GM18870 (cell line): ENCODE measurements at regions not wholly inside any gene's neighbourhood (a gene's known extent, or its start where the extent isn't known, plus 50 kb on each side); places are given as distances from the start of the nearest gene placed in this dataset.

Source experiments
- ATAC-seq: cut with Tn5 transposase; IDR thresholded peaks from one replicate; pipeline ENCODE4 v1.9.1; 2021; ENCODE audit warnings: moderate library complexity; ENCODE audit not compliant: unreplicated experiment

DNA sequence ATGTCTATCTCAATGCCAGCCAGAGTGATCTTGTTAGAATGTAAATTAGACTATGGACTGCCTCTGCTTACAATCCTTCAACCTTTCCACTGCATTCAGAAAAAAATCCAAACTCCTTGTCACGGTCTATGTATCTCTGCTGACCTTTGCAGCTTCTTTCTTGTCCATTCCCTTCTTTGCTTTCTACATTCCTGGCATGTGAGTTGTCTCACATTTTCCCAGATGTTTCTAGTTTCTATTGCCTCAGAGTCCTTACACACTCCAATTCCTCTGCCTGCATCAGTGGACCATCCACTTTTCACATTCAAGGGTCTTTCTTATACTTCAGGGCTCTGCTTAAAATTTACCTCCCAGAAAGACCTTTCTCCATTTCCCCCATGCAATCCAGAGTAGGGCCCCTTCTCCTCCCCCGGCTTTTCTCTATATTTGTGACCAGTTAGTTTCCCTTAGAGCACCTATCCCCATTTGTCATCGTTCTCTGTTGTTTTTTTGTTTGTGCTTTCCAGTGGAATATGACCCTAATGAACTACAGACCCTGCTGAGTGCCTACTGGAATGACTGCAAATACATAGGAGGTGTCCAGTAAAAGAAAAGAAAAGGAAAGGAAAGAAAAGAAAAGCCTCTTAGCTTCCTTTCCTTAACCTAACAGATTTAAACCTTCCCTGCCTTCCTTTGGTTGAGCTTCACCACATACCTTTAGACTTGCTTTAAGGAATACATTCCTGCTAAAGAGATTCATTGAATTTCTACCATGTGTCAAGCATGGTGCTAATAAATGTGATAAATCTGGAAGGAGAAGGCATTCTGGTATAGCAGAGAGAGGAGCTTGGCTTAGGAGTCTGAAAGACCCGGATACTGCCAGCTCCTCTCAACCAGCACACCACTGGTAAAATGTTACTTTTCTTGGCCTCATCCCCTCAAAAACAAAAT lies 102.0 kb downstream of the DIRAS3 start:
- ATAC-seq = no peak

DNA sequence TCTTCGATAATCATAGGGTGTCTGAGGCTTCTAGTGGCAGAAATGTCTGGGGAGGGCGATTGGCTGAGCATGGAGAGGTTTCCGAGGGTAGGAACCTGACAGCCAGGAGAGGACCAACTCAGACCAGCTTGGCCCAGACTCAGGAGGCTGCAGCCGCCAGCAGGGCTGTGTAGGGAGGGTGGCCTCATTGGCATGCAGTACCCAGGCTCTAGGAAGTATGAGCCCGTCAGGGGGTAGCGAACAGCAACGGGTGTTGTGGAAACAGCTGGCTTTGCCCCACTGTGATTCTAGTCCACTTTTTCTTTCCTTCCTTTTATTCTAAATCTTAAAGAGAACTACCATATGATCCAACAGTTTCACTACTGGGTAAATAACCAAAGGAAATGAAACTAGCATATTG lies 103.3 kb downstream of the DIRAS3 start:
- ATAC-seq = no peak

DNA sequence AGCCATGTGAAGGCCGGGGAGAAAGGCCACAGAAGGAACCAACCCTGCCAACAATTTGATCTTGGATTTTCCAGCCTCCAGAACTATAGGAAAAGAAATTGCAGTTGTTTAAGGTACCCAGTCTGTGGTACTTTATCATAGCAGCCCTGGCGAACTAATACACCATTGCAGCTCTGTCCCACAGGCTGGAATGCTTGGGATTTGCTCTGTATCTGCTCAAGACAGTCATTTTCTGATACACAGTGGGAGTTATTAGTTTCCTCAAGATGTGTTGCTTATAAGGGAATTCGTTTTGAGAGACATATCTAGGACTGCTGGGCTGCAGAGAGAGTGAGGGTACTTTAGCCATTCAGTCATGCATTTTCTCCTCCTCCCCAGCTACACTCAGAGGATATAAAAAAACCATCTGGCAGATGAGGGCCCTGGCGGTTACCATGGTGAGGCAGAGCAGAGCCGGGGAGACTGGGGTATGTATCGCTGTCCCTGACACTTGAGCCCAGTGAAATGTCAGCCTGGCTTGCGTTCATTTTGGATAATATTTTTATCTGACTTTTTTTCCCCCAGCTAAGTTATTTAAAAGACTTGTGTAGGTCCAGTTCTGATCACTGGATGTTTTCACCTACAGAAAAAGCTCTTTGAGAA lies 104.6 kb downstream of the DIRAS3 start:
- ATAC-seq = no peak

GRCh38 chr1:67942274-67942673 lies 108.2 kb downstream of the DIRAS3 start:
- ATAC-seq = no peak

- ATAC-seq = no peak
These were observed 108.5 kb upstream of the GNG12 start for GRCh38 chr1:67941746-67942145.

DNA sequence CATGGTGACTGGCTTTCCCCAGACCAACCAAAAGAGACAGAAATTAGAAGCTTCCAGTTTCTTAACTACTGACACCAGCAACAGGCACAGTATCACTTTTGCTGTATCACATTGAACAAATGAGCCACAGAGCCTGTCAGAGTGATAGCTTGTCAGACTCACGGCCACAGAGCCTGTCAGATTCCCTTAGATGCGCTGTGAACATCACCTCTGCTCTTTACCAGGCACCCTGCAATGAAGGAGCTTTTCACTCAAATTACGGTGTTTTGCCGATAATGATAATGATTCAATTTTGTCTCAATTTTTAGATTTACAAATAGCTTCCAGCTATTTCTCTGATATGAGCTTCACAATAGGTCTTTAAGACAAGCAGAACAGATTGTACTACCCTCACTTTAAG lies 107.9 kb upstream of the GNG12 start:
- no peak for ATAC-seq

- ATAC-seq = no peak
These were observed 106.7 kb upstream of the GNG12 start for GRCh38 chr1:67939942-67940341.

DNA sequence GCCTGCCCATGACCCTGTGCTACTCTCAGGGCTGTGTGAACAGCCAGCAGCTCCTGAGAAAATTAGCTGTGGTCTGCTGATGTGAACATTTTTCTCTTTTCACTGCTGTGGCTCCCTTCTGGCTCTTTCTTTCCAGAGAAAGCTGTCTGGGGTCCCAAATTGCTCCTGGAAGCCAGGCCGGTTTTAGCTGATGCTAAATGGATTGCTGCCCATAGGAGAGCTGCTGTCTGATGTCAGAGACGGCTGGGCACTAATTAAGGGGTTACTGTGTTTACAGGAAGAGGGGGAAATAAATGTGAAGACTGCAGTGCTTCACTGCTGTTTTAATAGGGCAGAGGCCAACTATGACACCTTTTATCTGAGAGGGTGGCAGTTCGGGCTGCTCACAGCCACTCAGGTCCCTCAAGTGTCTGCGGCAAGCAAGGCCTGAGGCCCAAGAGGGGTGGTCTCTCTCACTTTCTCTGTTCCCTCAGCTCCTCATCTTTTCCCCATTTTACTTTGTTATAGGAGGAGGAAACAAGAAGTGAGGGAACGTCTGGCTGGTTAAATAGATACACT lies 106.0 kb upstream of the GNG12 start:
- no peak for ATAC-seq

DNA sequence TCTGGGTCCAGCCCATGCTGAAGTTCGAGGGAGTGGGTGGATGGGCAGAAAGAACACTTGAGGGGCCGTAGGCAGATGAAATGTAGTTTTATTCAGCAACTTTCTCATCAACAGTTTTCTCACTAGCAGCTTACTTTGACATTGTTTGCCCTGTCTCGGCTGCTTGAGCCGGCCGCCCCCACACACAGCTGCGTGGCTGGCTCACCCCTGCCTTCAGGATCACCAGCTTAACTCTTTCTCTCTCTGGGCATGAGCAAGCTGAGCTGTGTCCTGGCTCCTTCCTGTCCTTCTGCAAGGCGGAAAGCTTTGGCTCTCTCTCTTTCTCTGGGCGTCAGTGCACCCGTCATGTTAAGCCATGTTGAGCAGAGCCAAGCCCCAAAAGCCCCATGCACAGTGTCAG lies 104.4 kb upstream of the GNG12 start:
- no peak for ATAC-seq

DNA sequence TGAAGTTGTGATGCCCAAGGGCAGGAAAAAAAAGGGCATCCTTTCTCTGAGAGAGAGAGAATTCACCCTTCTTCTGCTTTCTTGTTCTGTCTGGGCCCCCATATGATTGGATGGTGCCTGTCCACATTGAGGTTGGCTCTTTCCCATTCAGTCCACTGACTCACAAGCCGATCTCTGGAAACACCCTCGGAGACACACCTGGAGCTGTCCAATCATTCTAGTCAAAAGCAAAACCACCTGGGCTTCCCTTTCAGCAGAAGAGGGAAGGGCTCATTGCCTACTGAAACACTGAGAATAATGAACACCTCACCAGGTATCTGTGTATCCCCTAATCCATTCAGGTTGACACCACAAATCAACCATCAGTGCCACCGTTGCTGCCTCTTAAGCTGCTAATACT lies 103.7 kb upstream of the GNG12 start:
- ATAC-seq = no peak

GRCh38 chr1:67935560-67935959 lies 102.3 kb upstream of the GNG12 start:
- no peak for ATAC-seq

- no peak for ATAC-seq
These were observed 97.9 kb upstream of the GNG12 start for GRCh38 chr1:67931198-67931597.

- no peak for ATAC-seq
These were observed 89.8 kb upstream of the GNG12 start for GRCh38 chr1:67923074-67923473.

- ATAC-seq = no peak
These were observed 88.6 kb upstream of the GNG12 start for GRCh38 chr1:67921725-67922489.

GRCh38 chr1:67919274-67920072 lies 86.2 kb upstream of the GNG12 start:
- no peak for ATAC-seq

DNA sequence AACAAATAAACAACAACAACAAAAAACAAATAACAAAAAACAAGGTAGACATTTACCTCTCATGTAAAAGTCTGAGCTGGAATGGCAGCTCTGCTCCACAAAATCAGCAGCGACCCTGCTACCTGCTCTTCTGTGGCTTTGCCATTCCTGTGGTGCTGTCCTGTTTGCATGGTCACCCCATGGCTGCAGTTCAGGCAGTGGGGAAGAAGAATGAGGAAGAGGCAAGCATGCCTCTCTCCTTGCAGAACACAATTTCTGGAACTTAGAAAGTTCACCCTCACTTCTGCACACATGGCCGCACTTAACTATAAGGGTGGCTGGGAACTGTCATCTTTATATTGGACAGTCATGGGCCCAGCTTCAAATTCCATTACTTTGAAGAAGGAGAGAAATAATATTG lies 84.8 kb upstream of the GNG12 start:
- ATAC-seq = no peak

- ATAC-seq = no peak
These were observed 83.7 kb upstream of the GNG12 start for GRCh38 chr1:67917006-67917405.

DNA sequence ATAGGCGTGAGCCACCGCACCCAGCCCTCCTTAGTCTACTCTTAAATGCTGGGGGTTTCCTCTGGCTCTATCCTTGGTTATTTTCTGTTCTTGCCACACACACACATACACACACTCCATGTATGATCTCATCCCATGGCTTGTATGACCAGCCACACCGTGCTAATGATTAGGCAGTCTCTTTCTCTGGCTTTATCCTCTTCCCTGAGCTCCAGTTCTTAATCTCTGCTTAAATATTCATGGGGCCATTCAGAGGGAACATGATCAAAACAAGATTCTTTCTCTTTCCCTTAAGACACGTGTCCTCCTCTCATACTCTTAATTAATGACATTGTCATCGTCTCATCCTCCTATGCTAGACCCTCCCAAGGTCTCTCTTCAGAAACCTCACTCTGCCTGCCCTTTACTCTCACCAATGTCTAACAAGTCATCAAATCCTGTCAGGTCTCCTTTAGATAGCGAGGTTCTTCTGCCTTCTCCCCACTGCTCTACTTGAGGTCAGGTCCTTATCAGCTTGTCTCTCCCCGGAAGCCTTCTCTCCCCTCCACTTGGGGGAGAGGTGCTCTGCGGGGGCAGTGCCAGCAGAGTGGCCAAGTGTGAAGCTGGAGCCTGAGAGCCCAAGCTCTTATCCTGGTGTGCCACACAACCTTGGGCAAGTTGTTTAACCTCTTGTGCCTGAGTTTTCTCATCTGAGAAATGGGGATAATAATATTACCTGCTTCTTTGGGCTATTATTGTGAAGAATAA lies 83.0 kb upstream of the GNG12 start:
- ATAC-seq = no peak

DNA sequence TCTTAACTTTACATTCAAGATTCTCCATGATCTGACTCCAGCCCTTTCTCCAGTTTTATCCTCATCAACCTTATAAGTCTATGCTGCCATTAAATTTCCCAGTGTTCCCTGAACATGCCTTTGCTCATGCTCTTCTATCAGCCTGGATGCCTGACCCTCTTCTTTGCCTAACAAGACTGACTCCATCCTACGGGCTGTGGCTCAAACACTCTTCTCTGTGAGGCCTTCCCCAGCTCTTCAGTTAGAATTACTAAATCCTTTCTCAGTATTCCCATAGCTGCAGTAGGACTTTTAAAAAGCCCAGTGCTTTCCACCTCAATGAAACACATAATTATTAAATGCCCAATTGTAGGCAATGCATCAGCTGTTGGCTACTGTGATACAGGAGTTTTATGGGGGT lies 76.5 kb upstream of the GNG12 start:
- ATAC-seq = no peak
